HCT116 (cell line): ENCODE measurements at regions not wholly inside any gene's neighbourhood (a gene's known extent, or its start where the extent isn't known, plus 50 kb on each side); places are given as distances from the start of the nearest gene placed in this dataset.

Experiments
- ATAC-seq: fragments of 200-7000 bp; cut with Tn5 transposase; 2 replicates; pipeline ENCODE4 v1.9.1; 2020; ENCODE audit warnings: mild to moderate bottlenecking, moderate library complexity
- BruUV-seq: library from RNA; stranded (reverse); fragments of 400-500 nt; replicated peaks from 2 replicates; lab custom pipeline; 2021; lab: Mats Ljungman, UMichigan
- CTCF ChIA-PET: fragments of 300-600 bp; sonication (Branson Sonifier 250); formaldehyde crosslinking; loops from one replicate; lab custom pipeline; 2021; ENCODE audit warnings: antibody characterized with exemption; lab: Charles Lee
- POLR2A ChIA-PET: fragments of 300-600, 350-600 bp; sonication (Branson Sonifier 250); formaldehyde crosslinking; loops from one replicate; lab custom pipeline; 2021; ENCODE audit warnings: antibody characterized with exemption; lab: Charles Lee
- RAD21 ChIA-PET, 2 experiments: fragments of 300-600 bp; sonication (Branson Sonifier 250); formaldehyde crosslinking; loops; one replicate each; lab custom pipeline; 2023; ENCODE audit warnings: low total read pairs in 2 of 2; ENCODE audit not compliant: uncharacterized antibody in 2 of 2, unreplicated experiment in 2 of 2, low non-redundant PET in 1 of 2; lab: Charles Lee
- DNase-seq: peaks from one replicate; pipeline ENCODE4 v3.0.0-alpha.2; 2010; ENCODE audit warnings: low read depth, low spot score
- H2AFZ ChIP-seq: fragments of 200-600 bp; shearing (Covaris generic), sonication (generic); 2 replicates; pipeline ENCODE4 v1.6.1; 2017; ENCODE audit warnings: low read depth, mixed run types, mixed read lengths, antibody characterized with exemption, low read length; ENCODE audit not compliant: poor library complexity, severe bottlenecking
- H3K27ac ChIP-seq: 2 replicates; pipeline ENCODE4 v1.5.1; 2012; ENCODE audit warnings: low read depth, low read length
- H3K27me3 ChIP-seq: fragments of 200-600 bp; sonication (generic); 2 replicates; pipeline ENCODE4 v1.6.1; 2016; ENCODE audit warnings: mixed run types, low read length, mixed read lengths; ENCODE audit not compliant: insufficient read depth
- H3K36me3 ChIP-seq, 2 experiments: fragments of 200-500 bp in 1 of 2; fragments of 200-600 bp in 1 of 2; sonication (Bioruptor generic) in 1 of 2; sonication (generic) in 1 of 2; 2 replicates each; pipeline versions ENCODE4 v1.5.1 to v1.6.1; 2014 to 2016; ENCODE audit warnings: low read length in 2 of 2, inconsistent platforms in 1 of 2, mixed read lengths in 1 of 2, mixed run types in 1 of 2; ENCODE audit not compliant: insufficient read depth in 2 of 2, control insufficient read depth in 1 of 2
- H3K4me1 ChIP-seq, 2 experiments: fragments of 200-600 bp in 1 of 2; sonication (generic) in 1 of 2; 2 replicates each; pipeline versions ENCODE4 v1.5.1 to v1.6.1; 2012 to 2017; ENCODE audit warnings: low read length in 2 of 2, inconsistent platforms in 1 of 2, mild to moderate bottlenecking in 1 of 2, mixed read lengths in 1 of 2, mixed run types in 1 of 2, moderate library complexity in 1 of 2; ENCODE audit not compliant: insufficient read depth in 2 of 2, control insufficient read depth in 1 of 2
- H3K4me2 ChIP-seq: fragments of 200-600 bp; sonication (generic); 2 replicates; pipeline ENCODE4 v1.6.1; 2017; ENCODE audit warnings: mixed run types, low read length, mixed read lengths
- H3K4me3 ChIP-seq, 2 experiments: fragments of 200-600 bp in 1 of 2; sonication (generic) in 1 of 2; replicated peaks in 1 of 2; 2 replicates each; pipeline ENCODE4 v1.5.1; 2011 to 2016; ENCODE audit warnings: low read length in 2 of 2, control low read depth in 1 of 2, low read depth in 1 of 2, mild to moderate bottlenecking in 1 of 2, mixed read lengths in 1 of 2, mixed run types in 1 of 2
- H3K79me2 ChIP-seq: fragments of 200-600 bp; sonication (generic); 2 replicates; pipeline ENCODE4 v1.6.1; 2017; ENCODE audit warnings: mild to moderate bottlenecking, mixed run types, low read length, moderate library complexity, mixed read lengths; ENCODE audit not compliant: insufficient read depth
- H3K9ac ChIP-seq: fragments of 200-600 bp; sonication (generic); 2 replicates; pipeline ENCODE4 v1.6.1; 2016; ENCODE audit warnings: low read length, mixed read lengths
- H3K9me2 ChIP-seq: fragments of 200-600 bp; sonication (generic), shearing (Covaris generic); 2 replicates; pipeline ENCODE4 v1.6.1; 2017; ENCODE audit warnings: mixed run types, mild to moderate bottlenecking, moderate library complexity; ENCODE audit not compliant: insufficient read depth
- H3K9me3 ChIP-seq, 2 experiments: fragments of 200-500 bp in 1 of 2; fragments of 200-600 bp in 1 of 2; sonication (Bioruptor generic) in 1 of 2; sonication (generic) in 1 of 2; 2 replicates each; pipeline ENCODE4 v1.6.1; 2014 to 2017; ENCODE audit warnings: low read length in 2 of 2, mixed read lengths in 2 of 2, inconsistent platforms in 1 of 2, low read depth in 1 of 2, mild to moderate bottlenecking in 1 of 2, mixed run types in 1 of 2, moderate library complexity in 1 of 2; ENCODE audit not compliant: control insufficient read depth in 1 of 2, insufficient read depth in 1 of 2
- H4K20me1 ChIP-seq: fragments of 200-600 bp; sonication (generic), shearing (Covaris generic); 2 replicates; pipeline ENCODE4 v1.6.1; 2017; ENCODE audit warnings: mixed run types, mild to moderate bottlenecking, moderate library complexity; ENCODE audit not compliant: insufficient read depth
- ATF3 ChIP-seq: IDR thresholded peaks from 2 replicates; pipeline ENCODE4 v1.6.1; 2012
- CEBPB ChIP-seq: IDR thresholded peaks from 2 replicates; pipeline ENCODE4 v1.6.1; 2012; ENCODE audit warnings: low read depth
- EZH2 ChIP-seq: fragments of 200-600 bp; sonication (generic); IDR thresholded peaks from 2 replicates; pipeline ENCODE4 v1.6.1; 2017; ENCODE audit warnings: antibody characterized with exemption, mixed run types
- FOSL1 ChIP-seq: IDR thresholded peaks from 2 replicates; pipeline ENCODE4 v1.6.1; 2012; ENCODE audit warnings: low read depth
- JUND ChIP-seq: IDR thresholded peaks from 2 replicates; pipeline ENCODE4 v1.6.1; 2012
- POLR2A ChIP-seq: IDR thresholded peaks from 2 replicates; pipeline ENCODE4 v1.7.0; 2011; ENCODE audit warnings: borderline replicate concordance; ENCODE audit not compliant: insufficient read depth, insufficient read length; ENCODE audit errors: extremely low read depth
- POLR2AphosphoS5 ChIP-seq: IDR thresholded peaks from 2 replicates; pipeline ENCODE4 v1.6.1; 2011; ENCODE audit warnings: mild to moderate bottlenecking, low read depth, low read length, moderate library complexity
- SIN3A ChIP-seq: IDR thresholded peaks from 2 replicates; pipeline ENCODE4 v1.6.1; 2012; ENCODE audit warnings: low read depth
- SP1 ChIP-seq: IDR thresholded peaks from 2 replicates; pipeline ENCODE4 v1.6.1; 2012; ENCODE audit warnings: low read depth
- SRF ChIP-seq: IDR thresholded peaks from 2 replicates; pipeline ENCODE4 v1.6.1; 2012; ENCODE audit warnings: low read depth
- TCF7L2 ChIP-seq: IDR thresholded peaks from 2 replicates; pipeline ENCODE4 v1.7.0; 2011; ENCODE audit warnings: borderline replicate concordance, inconsistent platforms; ENCODE audit not compliant: insufficient read depth, insufficient read length; ENCODE audit errors: extremely low read depth
- ZFX ChIP-seq: fragments of 450-650 bp; IDR thresholded peaks from 2 replicates; pipeline ENCODE4 v1.6.1; 2017
- ZNF274 ChIP-seq: fragments of 200-500 bp; sonication (Bioruptor generic); IDR thresholded peaks from 2 replicates; pipeline ENCODE4 v1.6.1; 2014; ENCODE audit warnings: mild to moderate bottlenecking, low read depth, low read length, inconsistent platforms
- intact Hi-C: fragments of 100-400 bp; cut with micrococcal nuclease; formaldehyde crosslinking; loops from 2 replicates; pipeline ENCODE4 v1.10.0; 2022
- TF ChIP-seq, protein P1 (sequence below): IDR thresholded peaks from 2 replicates; pipeline ENCODE4 v1.6.1; 2011; ENCODE audit warnings: mild to moderate bottlenecking, low read length, moderate library complexity; ENCODE audit not compliant: insufficient replicate concordance; ENCODE audit errors: extremely low read depth

- H3K79me2 ChIP-seq, result no peaks in the 10 kb centered on the region
- intact Hi-C loops, result loop anchor here (10.0 kb wide), 1 partner anchor 329 kb away; the partner anchor contains the start of gene MAMLD1
- CTCF ChIA-PET, result no interaction called here
- peak overlapping the region; percentile 58 for H3K4me2 ChIP-seq
- H3K27ac ChIP-seq, result peak overlapping the region; percentile 60
- H3K4me1 ChIP-seq, result peaks cover 36 to 59% of the 10 kb centered on the region in 2 experiments
- no peaks in the 10 kb centered on the region for H3K36me3 ChIP-seq
- H3K9ac ChIP-seq, result no peak overlapping the region; the same call in 1 of the 2 replicates
- H3K4me3 ChIP-seq, result peak overlapping the region in 1 of 2 experiments; percentile 16; a peak in 1 of 4 replicates
- no TSS peak for BruUV-seq
- H3K27me3 ChIP-seq, result no peaks in the 10 kb centered on the region
- H3K9me2 ChIP-seq, result no peaks in the 10 kb centered on the region
- no peaks in the 10 kb centered on the region for H4K20me1 ChIP-seq
- no peak for ATAC-seq
- no peak overlapping the region for H2AFZ ChIP-seq
- TF ChIP-seq JUND (peak; percentile 13; the same call in 1 of the 2 replicates), TCF7L2 (no peak), SIN3A (no peak), SRF (no peak), POLR2AphosphoS5 (no peak), SP1 (no peak), FOSL1 (peak; percentile 23; the same call in 1 of the 2 replicates), CEBPB (no peak), EZH2 (no peak), ZNF274 (no peak), ZFX (no peak), POLR2A (no peak), ATF3 (no peak)
- TF ChIP-seq, protein P1, sequence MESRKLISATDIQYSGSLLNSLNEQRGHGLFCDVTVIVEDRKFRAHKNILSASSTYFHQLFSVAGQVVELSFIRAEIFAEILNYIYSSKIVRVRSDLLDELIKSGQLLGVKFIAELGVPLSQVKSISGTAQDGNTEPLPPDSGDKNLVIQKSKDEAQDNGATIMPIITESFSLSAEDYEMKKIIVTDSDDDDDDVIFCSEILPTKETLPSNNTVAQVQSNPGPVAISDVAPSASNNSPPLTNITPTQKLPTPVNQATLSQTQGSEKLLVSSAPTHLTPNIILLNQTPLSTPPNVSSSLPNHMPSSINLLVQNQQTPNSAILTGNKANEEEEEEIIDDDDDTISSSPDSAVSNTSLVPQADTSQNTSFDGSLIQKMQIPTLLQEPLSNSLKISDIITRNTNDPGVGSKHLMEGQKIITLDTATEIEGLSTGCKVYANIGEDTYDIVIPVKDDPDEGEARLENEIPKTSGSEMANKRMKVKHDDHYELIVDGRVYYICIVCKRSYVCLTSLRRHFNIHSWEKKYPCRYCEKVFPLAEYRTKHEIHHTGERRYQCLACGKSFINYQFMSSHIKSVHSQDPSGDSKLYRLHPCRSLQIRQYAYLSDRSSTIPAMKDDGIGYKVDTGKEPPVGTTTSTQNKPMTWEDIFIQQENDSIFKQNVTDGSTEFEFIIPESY, result no peak
- TF ChIP-seq, all 23 proteins: peak for 2
- no peaks in the 10 kb centered on the region for H3K9me3 ChIP-seq
- ChIA-PET RAD21 (no interaction called here), POLR2A (no interaction called here)
- DNase-seq, result no peak
Observed at GRCh38 chrX:150035531-150035930, 97.2 kb upstream of the EOLA2 start.
